22Rv1 (cell line): ENCODE measurements at regions not wholly inside any gene's neighbourhood (a gene's known extent, or its start where the extent isn't known, plus 50 kb on each side); places are given as distances from the start of the nearest gene placed in this dataset.
"Not testable (repeated sequence)": the region's sequence is repeated elsewhere in the genome, so short reads cannot be mapped to it uniquely, and the experiment has no call there.

Experiments used
- H3K27ac ChIP-seq: fragments of 450-650 bp; 2 replicates; pipeline ENCODE4 v1.5.1; 2017
- ZFX ChIP-seq: fragments of 450-650 bp; IDR thresholded peaks from 2 replicates; pipeline ENCODE4 v1.6.1; 2017; ENCODE audit warnings: antibody characterized with exemption, borderline replicate concordance
- TF ChIP-seq, protein P1 (sequence below): fragments of 450-650 bp; IDR thresholded peaks from 2 replicates; pipeline ENCODE4 v1.5.1; 2017; ENCODE audit warnings: mild to moderate bottlenecking

DNA sequence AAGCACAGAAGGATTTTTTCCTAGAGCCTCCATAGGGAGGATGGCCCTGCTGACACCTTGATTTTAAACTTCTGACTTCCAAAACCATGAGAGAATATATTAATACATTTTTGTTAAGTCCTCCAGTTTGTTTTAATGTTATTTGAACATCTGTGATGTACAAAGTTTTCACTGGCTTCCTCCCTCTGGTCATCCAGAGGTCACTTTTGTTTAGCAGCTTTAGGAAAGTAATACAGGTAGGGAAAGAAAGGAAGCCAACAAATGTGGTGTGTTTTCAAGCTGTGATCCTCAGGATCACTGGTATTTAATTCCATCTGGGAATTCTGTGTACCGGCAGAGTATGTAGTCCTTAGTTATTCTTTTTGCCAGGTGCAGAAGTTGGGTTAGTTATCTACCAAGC, 488.8 kb upstream of the ATXN8OS start:
- H3K27ac ChIP-seq: no peak overlapping the region
- TF ChIP-seq, protein P1, sequence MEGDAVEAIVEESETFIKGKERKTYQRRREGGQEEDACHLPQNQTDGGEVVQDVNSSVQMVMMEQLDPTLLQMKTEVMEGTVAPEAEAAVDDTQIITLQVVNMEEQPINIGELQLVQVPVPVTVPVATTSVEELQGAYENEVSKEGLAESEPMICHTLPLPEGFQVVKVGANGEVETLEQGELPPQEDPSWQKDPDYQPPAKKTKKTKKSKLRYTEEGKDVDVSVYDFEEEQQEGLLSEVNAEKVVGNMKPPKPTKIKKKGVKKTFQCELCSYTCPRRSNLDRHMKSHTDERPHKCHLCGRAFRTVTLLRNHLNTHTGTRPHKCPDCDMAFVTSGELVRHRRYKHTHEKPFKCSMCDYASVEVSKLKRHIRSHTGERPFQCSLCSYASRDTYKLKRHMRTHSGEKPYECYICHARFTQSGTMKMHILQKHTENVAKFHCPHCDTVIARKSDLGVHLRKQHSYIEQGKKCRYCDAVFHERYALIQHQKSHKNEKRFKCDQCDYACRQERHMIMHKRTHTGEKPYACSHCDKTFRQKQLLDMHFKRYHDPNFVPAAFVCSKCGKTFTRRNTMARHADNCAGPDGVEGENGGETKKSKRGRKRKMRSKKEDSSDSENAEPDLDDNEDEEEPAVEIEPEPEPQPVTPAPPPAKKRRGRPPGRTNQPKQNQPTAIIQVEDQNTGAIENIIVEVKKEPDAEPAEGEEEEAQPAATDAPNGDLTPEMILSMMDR: no peak
- no peak for TF ChIP-seq ZFX

DNA sequence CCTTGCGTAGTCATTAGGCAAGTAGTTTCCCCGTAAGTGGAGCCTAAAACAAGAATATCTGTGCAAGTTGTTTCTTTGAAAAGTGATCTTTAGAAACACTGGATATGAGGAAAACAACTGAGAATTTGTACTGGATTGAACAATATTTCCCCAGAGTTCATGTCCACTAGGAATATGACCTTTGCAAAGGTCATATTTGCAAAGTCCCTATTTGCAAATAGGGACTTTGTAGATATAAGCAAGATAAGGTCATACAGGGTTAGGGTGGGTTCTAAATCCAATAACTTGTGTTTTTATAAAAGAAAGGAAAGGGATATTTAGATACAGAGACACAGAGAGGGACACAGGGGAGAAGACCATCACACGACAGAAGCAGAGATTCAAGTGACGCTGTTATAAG, 489.2 kb upstream of the ATXN8OS start:
- H3K27ac ChIP-seq: no peak overlapping the region
- TF ChIP-seq, protein P1: no peak
- no peak for TF ChIP-seq ZFX

DNA sequence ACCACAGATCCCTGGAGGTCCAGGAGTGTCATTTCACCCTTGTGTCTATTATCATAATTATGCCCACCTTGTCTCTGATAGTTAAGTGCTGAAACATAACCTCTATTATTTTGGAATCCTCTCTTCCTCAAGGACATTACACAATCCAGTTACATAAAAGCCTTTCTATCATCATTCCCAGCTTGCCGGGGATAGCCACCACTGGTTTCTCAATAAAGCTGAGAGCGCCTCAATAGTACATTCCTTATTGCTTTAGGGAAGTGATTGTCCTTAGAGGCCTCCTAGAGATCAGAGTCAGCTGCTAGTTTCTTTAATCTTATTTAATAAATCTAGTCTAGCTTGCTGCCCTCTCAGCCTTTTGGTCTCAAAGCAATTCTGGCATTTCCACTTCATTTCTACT, 490.0 kb upstream of the ATXN8OS start:
- no peak overlapping the region for H3K27ac ChIP-seq
- TF ChIP-seq, protein P1: no peak
- TF ChIP-seq ZFX: no peak

DNA sequence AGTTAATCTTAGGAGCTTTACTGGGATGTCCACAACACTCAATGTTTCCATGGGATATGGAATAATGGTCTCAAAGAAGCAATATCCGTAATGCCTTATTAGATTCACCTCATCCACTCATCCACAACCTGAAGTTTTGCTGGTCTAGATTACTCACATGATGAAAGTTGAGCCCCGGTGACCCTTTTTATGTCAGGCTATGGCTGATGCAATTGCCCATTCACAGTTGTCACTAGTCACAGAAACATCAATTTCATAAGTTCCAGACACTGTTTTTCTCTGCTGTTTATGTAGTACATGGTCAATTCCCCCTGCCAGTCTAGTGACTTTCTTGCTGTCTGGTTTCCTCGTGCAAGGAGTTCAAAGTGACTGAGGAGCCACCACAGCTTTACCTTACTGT, 491.2 kb upstream of the ATXN8OS start:
- H3K27ac ChIP-seq: no peak overlapping the region
- TF ChIP-seq, protein P1: no peak
- TF ChIP-seq ZFX: no peak

DNA sequence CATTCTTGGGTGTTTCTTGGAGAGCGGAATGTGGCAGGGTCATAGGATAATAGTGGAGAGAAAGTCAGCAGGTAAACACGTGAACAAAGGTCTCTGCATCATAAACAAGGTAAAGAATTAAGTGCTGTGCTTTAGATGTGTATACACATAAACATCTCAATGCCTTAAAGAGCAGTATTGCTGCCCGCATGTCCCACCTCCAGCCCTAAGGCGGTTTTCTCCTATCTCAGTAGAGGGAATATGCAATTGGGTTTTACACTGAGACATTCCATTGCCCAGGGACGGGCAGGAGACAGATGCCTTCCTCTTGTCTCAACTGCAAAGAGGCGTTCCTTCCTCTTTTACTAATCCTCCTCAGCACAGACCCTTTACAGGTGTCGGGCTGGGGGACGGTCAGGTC, 492.6 kb upstream of the ATXN8OS start:
- not testable (repeated sequence) for H3K27ac ChIP-seq

DNA sequence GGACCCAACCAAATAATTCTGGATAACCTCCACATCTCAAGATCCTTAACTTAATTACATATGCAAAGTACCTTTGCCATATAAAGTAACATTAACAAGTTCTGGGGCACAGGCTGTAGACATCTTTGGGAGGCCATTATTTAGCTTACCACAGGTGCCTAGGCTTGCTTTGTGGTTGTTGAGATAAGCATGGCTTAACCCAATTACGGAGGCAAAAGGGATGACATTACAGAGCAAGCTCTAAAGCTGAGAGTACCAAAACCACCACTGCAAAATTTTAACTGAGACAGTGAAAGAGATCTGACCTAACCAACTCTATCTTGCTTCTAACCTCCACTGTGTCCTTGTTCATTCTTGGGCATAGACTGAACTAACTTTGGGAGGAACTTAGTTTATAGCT, 502.9 kb upstream of the ATXN8OS start:
- no peak for TF ChIP-seq ZFX
- TF ChIP-seq, protein P1: no peak
- H3K27ac ChIP-seq: no peak overlapping the region

DNA sequence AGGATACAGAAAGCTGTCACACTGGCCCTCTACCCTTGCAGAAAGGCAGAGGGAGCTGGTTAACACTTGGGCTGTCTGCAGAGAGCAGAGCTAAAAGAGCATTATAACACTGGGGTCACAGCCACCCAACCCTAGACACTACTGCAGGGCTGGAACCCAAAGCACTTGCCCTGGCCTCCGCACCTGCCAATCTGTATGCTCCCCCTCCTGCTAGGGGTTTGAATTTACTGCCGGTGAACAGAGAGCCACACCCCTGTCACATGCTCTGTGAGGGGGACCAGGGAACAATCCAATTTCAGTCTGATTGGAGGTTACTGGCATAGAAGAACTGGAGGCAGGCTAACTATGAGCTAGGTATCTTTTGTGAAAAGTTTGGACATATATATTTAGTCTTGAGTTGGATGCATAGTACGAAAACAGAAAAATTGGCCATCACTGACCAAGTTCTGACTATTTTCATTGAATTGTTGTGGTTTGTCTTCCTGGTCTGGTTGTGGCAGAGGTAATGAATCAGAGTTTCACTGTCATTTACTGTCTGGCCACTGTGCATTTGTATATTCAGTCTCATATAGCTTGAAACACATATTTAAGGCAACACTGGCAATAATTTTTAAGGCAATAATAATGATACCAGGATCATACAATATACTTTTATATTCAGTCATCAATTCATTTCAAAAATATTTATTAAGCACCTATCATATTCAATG, 504.3 kb upstream of the ATXN8OS start:
- TF ChIP-seq, protein P1: no peak
- TF ChIP-seq ZFX: no peak
- H3K27ac ChIP-seq: no peak overlapping the region

DNA sequence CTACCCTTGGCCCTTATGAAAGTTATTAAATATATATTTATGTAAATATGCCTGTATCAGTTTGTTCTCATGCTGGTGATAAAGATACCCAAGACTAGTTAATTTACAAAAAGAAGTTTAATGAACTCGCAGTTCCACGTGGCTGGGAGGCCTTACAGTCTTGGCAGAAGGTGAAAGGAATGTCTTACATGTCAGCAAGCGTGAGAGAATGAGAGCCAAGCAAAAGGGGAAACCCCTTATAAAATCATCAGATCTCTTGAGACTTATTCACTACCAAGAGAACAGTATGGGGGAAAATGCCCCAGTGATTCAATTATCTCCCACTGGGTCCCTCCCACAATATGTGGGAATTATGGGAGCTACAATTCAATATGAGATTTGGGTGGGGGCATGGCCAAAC, 506.0 kb upstream of the ATXN8OS start:
- H3K27ac ChIP-seq: no peak overlapping the region
- TF ChIP-seq ZFX: no peak
- TF ChIP-seq, protein P1: no peak
